Endothelial cell of umbilical vein (primary cell): ENCODE measurements at regions not wholly inside any gene's neighbourhood (a gene's known extent, or its start where the extent isn't known, plus 50 kb on each side); places are given as distances from the start of the nearest gene placed in this dataset.

Source experiments
- BruUV-seq: library from RNA; stranded (reverse); fragments of 400-500 nt; replicated peaks from 2 replicates; lab custom pipeline; 2021; lab: Mats Ljungman, UMichigan
- CTCF ChIA-PET: fragments of 300-600, 350-600 bp; sonication (Branson Sonifier 250); formaldehyde crosslinking; loops from one replicate; lab custom pipeline; 2021; ENCODE audit warnings: antibody characterized with exemption, inconsistent platforms; lab: Charles Lee
- POLR2A ChIA-PET: fragments of 300-600, 350-600 bp; sonication (Branson Sonifier 250); formaldehyde crosslinking; loops from one replicate; lab custom pipeline; 2021; ENCODE audit warnings: antibody characterized with exemption, inconsistent platforms; lab: Charles Lee
- DNase-seq: peaks from one replicate; pipeline ENCODE4 v3.0.0-alpha.2; 2011; ENCODE audit warnings: low read depth, low spot score
- FAIRE-seq: peaks from 2 replicates; lab custom pipeline; 2011; peaks lifted over from hg19 to GRCh38; lab: Jason Lieb, UNC
- H2AFZ ChIP-seq: 2 replicates; pipeline ENCODE4 v1.6.0; 2012; ENCODE audit warnings: low read depth, low read length, control low read depth, inconsistent platforms
- H3K27ac ChIP-seq: 2 replicates; pipeline ENCODE4 v1.5.1; 2011; ENCODE audit warnings: low read depth, mild to moderate bottlenecking, control low read depth, low read length, moderate library complexity; ENCODE audit not compliant: insufficient read depth
- H3K27me3 ChIP-seq, 2 experiments: 2 replicates each; pipeline versions ENCODE4 v1.6.0 to v1.6.1; 2011; ENCODE audit warnings: low read length in 2 of 2, mixed read lengths in 1 of 2; ENCODE audit not compliant: control insufficient read depth in 2 of 2, insufficient read depth in 2 of 2
- H3K36me3 ChIP-seq, 2 experiments: 2 replicates in 1 of 2; 3 replicates in 1 of 2; pipeline ENCODE4 v1.5.1; 2011; ENCODE audit warnings: low read length in 2 of 2, mild to moderate bottlenecking in 1 of 2, moderate library complexity in 1 of 2; ENCODE audit not compliant: control insufficient read depth in 2 of 2, insufficient read depth in 2 of 2; ENCODE audit errors: extremely low read depth in 1 of 2
- H3K4me1 ChIP-seq: 3 replicates; pipeline ENCODE4 v1.5.1; 2011; ENCODE audit warnings: mild to moderate bottlenecking, low read length; ENCODE audit not compliant: control insufficient read depth, insufficient read depth; ENCODE audit errors: extremely low read depth
- H3K4me2 ChIP-seq: 2 replicates; pipeline ENCODE4 v1.6.1; 2011; ENCODE audit warnings: low read length, control low read depth, mixed read lengths; ENCODE audit not compliant: insufficient read depth
- H3K4me3 ChIP-seq, 3 experiments: fragments of 200-600 bp in 1 of 3; sonication (generic), shearing (Covaris generic) in 1 of 3; replicated peaks in 1 of 3; 2 replicates each; pipeline ENCODE4 v1.5.1; 2011 to 2016; ENCODE audit warnings: control low read depth in 3 of 3, low read length in 3 of 3, mild to moderate bottlenecking in 2 of 3, inconsistent platforms in 1 of 3, low read depth in 1 of 3, moderate library complexity in 1 of 3; ENCODE audit not compliant: insufficient read depth in 1 of 3
- H3K79me2 ChIP-seq: 2 replicates; pipeline ENCODE4 v1.6.0; 2012; ENCODE audit warnings: low read length, inconsistent platforms; ENCODE audit not compliant: control insufficient read depth, insufficient read depth
- H3K9ac ChIP-seq: replicated peaks from 2 replicates; pipeline ENCODE3; 2011; ENCODE audit warnings: low read length, control low read depth; ENCODE audit not compliant: insufficient read depth; ENCODE audit errors: extremely low read depth
- H3K9me1 ChIP-seq: replicated peaks from 3 replicates; pipeline ENCODE4 v1.6.0; 2011; ENCODE audit warnings: mild to moderate bottlenecking, low read length; ENCODE audit not compliant: control insufficient read depth, insufficient read depth; ENCODE audit errors: extremely low read depth
- H3K9me3 ChIP-seq: replicated peaks from 2 replicates; pipeline ENCODE4 v1.5.1; 2012; ENCODE audit warnings: low read length, inconsistent platforms; ENCODE audit not compliant: control insufficient read depth, insufficient read depth
- H4K20me1 ChIP-seq: replicated peaks from 2 replicates; pipeline ENCODE3; 2011; ENCODE audit warnings: mild to moderate bottlenecking, low read length; ENCODE audit not compliant: control insufficient read depth, insufficient read depth; ENCODE audit errors: extremely low read depth
- EZH2 ChIP-seq: IDR thresholded peaks from 2 replicates; pipeline ENCODE4 v1.6.1; 2012; ENCODE audit warnings: borderline replicate concordance, low read depth, mild to moderate bottlenecking, moderate library complexity, low read length, inconsistent platforms; ENCODE audit not compliant: severe bottlenecking
- FOS ChIP-seq: IDR thresholded peaks from 2 replicates; pipeline ENCODE4 v1.6.1; 2011; ENCODE audit warnings: mild to moderate bottlenecking, low read length, moderate library complexity, borderline replicate concordance; ENCODE audit not compliant: insufficient read depth
- GATA2 ChIP-seq: IDR thresholded peaks from 2 replicates; pipeline ENCODE4 v1.7.0; 2011; ENCODE audit warnings: low read depth, mild to moderate bottlenecking, moderate library complexity, mixed read lengths, low read length; ENCODE audit not compliant: insufficient read length, insufficient read depth
- JUN ChIP-seq: IDR thresholded peaks from 2 replicates; pipeline ENCODE4 v1.6.1; 2011; ENCODE audit warnings: borderline replicate concordance, low read depth; ENCODE audit not compliant: insufficient read length, insufficient read depth
- MAX ChIP-seq: IDR thresholded peaks from 2 replicates; pipeline ENCODE4 v1.6.1; 2011; ENCODE audit not compliant: insufficient read depth, insufficient read length
- MYC ChIP-seq: IDR thresholded peaks from one replicate; pipeline ENCODE4 v1.6.1; 2011; ENCODE audit warnings: mild to moderate bottlenecking, low read depth, low read length
- POLR2A ChIP-seq: IDR thresholded peaks from 2 replicates; pipeline ENCODE4 v1.6.1; 2012; ENCODE audit warnings: low read depth, mild to moderate bottlenecking, control low read depth, low read length
- POLR2AphosphoS5 ChIP-seq: IDR thresholded peaks from 2 replicates; pipeline ENCODE4 v1.6.1; 2012; ENCODE audit warnings: low read depth, mild to moderate bottlenecking, control low read depth, low read length, moderate library complexity; ENCODE audit not compliant: insufficient read depth
- dilution Hi-C: fragments of 300-500 bp; cut with MboI; formaldehyde crosslinking; loops from one replicate; pipeline ENCODE4 v1.15.0; 2019; ENCODE audit warnings: low sequenced_read_pairs; ENCODE audit not compliant: extremely low pct_ligation_motif_present
- intact Hi-C: fragments of 100-400 bp; cut with micrococcal nuclease; formaldehyde crosslinking; loops from one replicate; pipeline ENCODE4 v1.10.0; 2022
- TF ChIP-seq, protein P1 (sequence below), 2 donors: IDR thresholded peaks; 1 replicate in 1 of 2; 2 replicates in 1 of 2; pipeline ENCODE4 v1.5.1; 2011; ENCODE audit warnings: low read length in 2 of 2, mild to moderate bottlenecking in 2 of 2, moderate library complexity in 2 of 2, control low read depth in 1 of 2, inconsistent platforms in 1 of 2, low read depth in 1 of 2; ENCODE audit not compliant: insufficient read depth in 1 of 2; ENCODE audit errors: extremely low read depth in 1 of 2

DNA sequence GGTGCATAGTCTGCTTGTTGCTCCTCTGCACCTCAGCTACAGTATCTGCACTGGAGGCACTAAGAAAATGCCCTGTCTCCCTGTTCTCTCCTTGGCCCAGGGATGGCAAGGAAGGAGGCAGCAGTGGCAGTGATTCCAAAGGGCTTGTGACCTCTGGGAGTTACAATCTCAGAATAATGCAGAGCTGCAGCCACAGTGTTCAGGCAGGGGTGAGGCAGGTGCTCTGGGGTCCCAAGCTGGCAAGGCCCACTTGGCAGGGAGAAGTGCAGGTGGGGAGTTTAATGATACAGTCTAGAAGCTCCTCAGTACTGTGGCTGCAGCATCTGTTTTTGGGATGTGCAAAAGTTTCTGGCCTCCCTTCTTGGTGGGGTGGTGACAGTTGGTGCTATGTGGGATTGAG is 456.4 kb downstream of the CCSER2 start:
- Histone ChIP-seq H3K4me1 (no peaks in the 10 kb centered on the region), H2AFZ (no peak overlapping the region), H3K27ac (no peak overlapping the region), H3K9ac (no peak overlapping the region), H3K4me3 (no peak overlapping the region), H3K36me3 (no peaks in the 10 kb centered on the region), H4K20me1 (no peaks in the 10 kb centered on the region), H3K27me3 (no peaks in the 10 kb centered on the region), H3K9me3 (no peaks in the 10 kb centered on the region), H3K9me1 (no peaks in the 10 kb centered on the region), H3K79me2 (no peaks in the 10 kb centered on the region), H3K4me2 (no peak overlapping the region)
- BruUV-seq: no TSS peak
- dilution Hi-C loops (no loop called here), intact Hi-C loops (no loop called here)
- FAIRE-seq: no peak
- ChIA-PET POLR2A (no interaction called here), CTCF (no interaction called here)
- TF ChIP-seq MYC: no peak
- TF ChIP-seq EZH2: no peak
- TF ChIP-seq, protein P1, sequence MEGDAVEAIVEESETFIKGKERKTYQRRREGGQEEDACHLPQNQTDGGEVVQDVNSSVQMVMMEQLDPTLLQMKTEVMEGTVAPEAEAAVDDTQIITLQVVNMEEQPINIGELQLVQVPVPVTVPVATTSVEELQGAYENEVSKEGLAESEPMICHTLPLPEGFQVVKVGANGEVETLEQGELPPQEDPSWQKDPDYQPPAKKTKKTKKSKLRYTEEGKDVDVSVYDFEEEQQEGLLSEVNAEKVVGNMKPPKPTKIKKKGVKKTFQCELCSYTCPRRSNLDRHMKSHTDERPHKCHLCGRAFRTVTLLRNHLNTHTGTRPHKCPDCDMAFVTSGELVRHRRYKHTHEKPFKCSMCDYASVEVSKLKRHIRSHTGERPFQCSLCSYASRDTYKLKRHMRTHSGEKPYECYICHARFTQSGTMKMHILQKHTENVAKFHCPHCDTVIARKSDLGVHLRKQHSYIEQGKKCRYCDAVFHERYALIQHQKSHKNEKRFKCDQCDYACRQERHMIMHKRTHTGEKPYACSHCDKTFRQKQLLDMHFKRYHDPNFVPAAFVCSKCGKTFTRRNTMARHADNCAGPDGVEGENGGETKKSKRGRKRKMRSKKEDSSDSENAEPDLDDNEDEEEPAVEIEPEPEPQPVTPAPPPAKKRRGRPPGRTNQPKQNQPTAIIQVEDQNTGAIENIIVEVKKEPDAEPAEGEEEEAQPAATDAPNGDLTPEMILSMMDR (IDR thresholded peaks at IDR 0.05; ENCODE audit: extremely low read depth in 1 of 2, insufficient read depth in 1 of 2, low read depth in 1 of 2, low read length in 2 of 2): no peak
- TF ChIP-seq POLR2AphosphoS5: no peak
- no peak for TF ChIP-seq GATA2
- TF ChIP-seq POLR2A: no peak
- no peak for TF ChIP-seq FOS
- TF ChIP-seq JUN: no peak
- TF ChIP-seq MAX: no peak
- no peak for DNase-seq
